SK-N-SH treated with all-trans-retinoic acid at 6 μM for 48 hours (cell line): ENCODE measurements at regions not wholly inside any gene's neighbourhood (a gene's known extent, or its start where the extent isn't known, plus 50 kb on each side); places are given as distances from the start of the nearest gene placed in this dataset.
A peak's percentile ranks its signal among the peaks of the same experiment; 100 is the strongest.

ENCODE experiments used
- CSDC2 ChIP-seq: fragments of 250-450 bp; sonication (Bioruptor Pico); IDR thresholded peaks from 2 replicates; pipeline ENCODE4 v1.5.0; 2020; ENCODE audit warnings: mild to moderate bottlenecking, moderate library complexity
- ESRRG ChIP-seq: fragments of 250-450 bp; sonication (Bioruptor Pico); IDR thresholded peaks from 2 replicates; pipeline ENCODE4 v1.6.1; 2021; ENCODE audit warnings: mild to moderate bottlenecking
- GLIS3 ChIP-seq: fragments of 250-450 bp; sonication (Bioruptor Pico); IDR thresholded peaks from 2 replicates; pipeline ENCODE4 v1.5.0; 2020; ENCODE audit warnings: mild to moderate bottlenecking, moderate library complexity
- ISL1 ChIP-seq: fragments of 250-450 bp; sonication (Bioruptor Pico); IDR thresholded peaks from 2 replicates; pipeline ENCODE4 v2.1.2; 2022; ENCODE audit warnings: mild to moderate bottlenecking, moderate library complexity
- OSR1 ChIP-seq: fragments of 250-450 bp; sonication (Bioruptor Pico); IDR thresholded peaks from 2 replicates; pipeline ENCODE4 v1.8.0; 2022; ENCODE audit warnings: moderate library complexity, mild to moderate bottlenecking, inconsistent platforms
- RARB ChIP-seq: fragments of 250-450 bp; sonication (Bioruptor Pico); IDR thresholded peaks from 2 replicates; pipeline ENCODE4 v1.8.0; 2021; ENCODE audit warnings: mild to moderate bottlenecking, moderate library complexity
- TOX ChIP-seq: fragments of 250-450 bp; sonication (Bioruptor Pico); IDR thresholded peaks from 2 replicates; pipeline ENCODE4 v1.8.0; 2021; ENCODE audit warnings: mild to moderate bottlenecking, moderate library complexity, borderline replicate concordance
- TSHZ2 ChIP-seq: fragments of 250-450 bp; sonication (Bioruptor Pico); IDR thresholded peaks from 2 replicates; pipeline ENCODE4 v1.5.0; 2020; ENCODE audit warnings: mild to moderate bottlenecking, moderate library complexity
- ZC3H10 ChIP-seq: fragments of 250-450 bp; sonication (Bioruptor Pico); IDR thresholded peaks from 2 replicates; pipeline ENCODE4 v1.5.1; 2021; ENCODE audit warnings: mild to moderate bottlenecking, moderate library complexity
- ZFP3 ChIP-seq: fragments of 250-450 bp; sonication (Bioruptor Pico); IDR thresholded peaks from 2 replicates; pipeline ENCODE4 v1.5.0; 2020; ENCODE audit warnings: mild to moderate bottlenecking, moderate library complexity
- ZFP30 ChIP-seq: fragments of 450-650 bp; formaldehyde crosslinking; IDR thresholded peaks from 2 replicates; pipeline ENCODE4 v1.5.0; 2022; ENCODE audit warnings: mild to moderate bottlenecking, moderate library complexity
- ZNF565 ChIP-seq: fragments of 450-650 bp; formaldehyde crosslinking; conservative IDR thresholded peaks from 2 replicates; pipeline ENCODE4 v1.5.0; 2020; ENCODE audit warnings: low read depth, mild to moderate bottlenecking, moderate library complexity
- ZNF70 ChIP-seq: fragments of 450-650 bp; formaldehyde crosslinking; IDR thresholded peaks from 2 replicates; pipeline ENCODE4 v1.5.0; 2020; ENCODE audit warnings: mild to moderate bottlenecking, moderate library complexity
- TF ChIP-seq, protein P1 (sequence below): fragments of 250-450 bp; sonication (Bioruptor Pico); IDR thresholded peaks from 2 replicates; pipeline ENCODE4 v1.8.0; 2021; ENCODE audit warnings: low read depth, mild to moderate bottlenecking, moderate library complexity, borderline replicate concordance

GRCh38 chr4:17236686-17237085, 275.2 kb downstream of the QDPR start:
- TF ChIP-seq, protein P1, sequence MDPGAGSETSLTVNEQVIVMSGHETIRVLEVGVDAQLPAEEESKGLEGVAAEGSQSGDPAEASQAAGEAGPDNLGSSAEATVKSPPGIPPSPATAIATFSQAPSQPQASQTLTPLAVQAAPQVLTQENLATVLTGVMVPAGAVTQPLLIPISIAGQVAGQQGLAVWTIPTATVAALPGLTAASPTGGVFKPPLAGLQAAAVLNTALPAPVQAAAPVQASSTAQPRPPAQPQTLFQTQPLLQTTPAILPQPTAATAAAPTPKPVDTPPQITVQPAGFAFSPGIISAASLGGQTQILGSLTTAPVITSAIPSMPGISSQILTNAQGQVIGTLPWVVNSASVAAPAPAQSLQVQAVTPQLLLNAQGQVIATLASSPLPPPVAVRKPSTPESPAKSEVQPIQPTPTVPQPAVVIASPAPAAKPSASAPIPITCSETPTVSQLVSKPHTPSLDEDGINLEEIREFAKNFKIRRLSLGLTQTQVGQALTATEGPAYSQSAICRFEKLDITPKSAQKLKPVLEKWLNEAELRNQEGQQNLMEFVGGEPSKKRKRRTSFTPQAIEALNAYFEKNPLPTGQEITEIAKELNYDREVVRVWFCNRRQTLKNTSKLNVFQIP (CRISPR knock-in tag): no peak
- TF ChIP-seq TSHZ2 (CRISPR knock-in tag) (no peak), CSDC2 (CRISPR knock-in tag) (no peak), GLIS3 (CRISPR knock-in tag) (no peak), ZC3H10 (CRISPR knock-in tag) (no peak), RARB (CRISPR knock-in tag) (no peak), ESRRG (no peak), TOX (no peak), ZNF70 (CRISPR knock-in tag) (no peak), ZFP30 (CRISPR knock-in tag) (no peak), OSR1 (CRISPR knock-in tag) (no peak), ISL1 (CRISPR knock-in tag) (peak; percentile 13; the same call in 1 of the 2 replicates), ZFP3 (CRISPR knock-in tag) (no peak), ZNF565 (no peak)
